EL (cell line): ENCODE measurements at regions not wholly inside any gene's neighbourhood (a gene's known extent, or its start where the extent isn't known, plus 50 kb on each side); places are given as distances from the start of the nearest gene placed in this dataset.

Source experiments
- DNase-seq: peaks from one replicate; pipeline ENCODE4 v3.0.0-alpha.2; 2016

DNA sequence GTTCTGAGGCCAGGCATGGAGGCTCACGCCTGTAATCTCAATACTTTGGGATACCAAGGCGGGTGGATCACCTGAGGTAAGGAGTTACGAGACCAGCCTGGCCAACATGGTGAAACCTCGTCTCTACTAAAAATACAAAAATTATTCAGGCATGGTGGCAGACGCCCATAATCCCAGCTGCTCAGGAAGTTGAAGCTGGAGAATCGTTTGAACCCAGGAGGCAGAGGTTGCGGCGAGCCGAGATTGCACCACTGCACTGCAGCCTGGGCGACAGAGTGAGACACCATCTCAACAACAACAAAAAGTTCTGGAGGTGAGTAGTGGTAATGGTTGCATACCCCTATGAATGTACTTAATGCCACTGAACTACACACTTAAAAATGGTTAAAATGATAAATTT is 60.3 kb upstream of the SP4 start:
- no peak for DNase-seq

- DNase-seq, result no peak
Observed at GRCh38 chr7:21368317-21368716, 59.6 kb upstream of the SP4 start.

DNA sequence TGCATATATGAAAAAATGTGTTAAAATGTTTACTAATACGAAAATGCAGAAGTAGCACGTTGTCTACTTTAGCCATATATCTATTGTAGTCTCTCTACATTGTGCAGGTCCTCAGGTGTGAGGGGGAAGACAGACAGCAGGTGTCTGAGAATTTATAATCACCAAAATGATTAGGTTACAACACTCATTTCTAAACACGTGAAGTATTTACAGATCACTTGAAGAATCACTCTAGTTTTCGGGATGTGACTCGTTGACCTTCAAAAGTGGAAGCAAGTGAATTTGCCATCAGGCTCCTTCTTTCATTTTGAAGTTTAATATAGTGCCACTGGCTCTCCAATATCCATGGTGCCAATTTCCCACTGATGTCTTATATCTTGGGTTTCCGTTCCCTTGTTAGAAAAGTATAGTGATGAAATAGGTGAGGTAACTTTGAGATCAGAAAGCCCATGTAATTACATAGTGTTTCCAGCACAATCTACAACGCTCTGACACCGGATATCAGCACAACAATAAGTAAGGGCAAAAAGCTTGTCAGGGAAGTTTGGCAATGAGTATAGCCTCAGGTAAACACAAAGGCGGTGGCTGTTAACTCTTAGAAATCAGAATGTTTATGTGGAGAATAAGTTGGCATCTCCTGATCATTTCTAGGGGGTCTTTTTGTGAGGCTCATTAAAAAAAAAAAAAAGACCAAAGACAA is 57.5 kb upstream of the SP4 start:
- no peak for DNase-seq

DNA sequence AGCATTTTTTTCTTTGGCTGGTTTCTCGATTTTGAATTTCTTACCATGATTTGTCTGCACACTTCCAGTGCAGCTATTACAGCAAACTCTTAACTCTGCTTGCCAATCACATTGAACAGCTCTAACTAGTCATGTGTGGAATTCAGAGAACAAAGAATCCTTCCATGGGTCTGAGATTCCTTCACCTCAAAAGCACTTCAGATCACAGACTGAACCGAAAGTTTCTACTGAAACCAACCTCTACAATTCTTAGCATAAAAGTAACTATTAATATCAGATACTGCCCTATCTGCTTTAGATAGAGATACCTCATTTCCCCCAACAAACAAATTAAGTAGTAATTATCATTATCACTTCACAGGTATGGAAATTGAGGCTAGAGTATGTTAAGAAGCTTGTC is 56.5 kb upstream of the SP4 start:
- DNase-seq, result no peak

- DNase-seq, result no peak
Observed at GRCh38 chr7:21373031-21373430, 54.9 kb upstream of the SP4 start.

GRCh38 chr7:21374134-21374533 is 53.7 kb upstream of the SP4 start:
- no peak for DNase-seq

DNA sequence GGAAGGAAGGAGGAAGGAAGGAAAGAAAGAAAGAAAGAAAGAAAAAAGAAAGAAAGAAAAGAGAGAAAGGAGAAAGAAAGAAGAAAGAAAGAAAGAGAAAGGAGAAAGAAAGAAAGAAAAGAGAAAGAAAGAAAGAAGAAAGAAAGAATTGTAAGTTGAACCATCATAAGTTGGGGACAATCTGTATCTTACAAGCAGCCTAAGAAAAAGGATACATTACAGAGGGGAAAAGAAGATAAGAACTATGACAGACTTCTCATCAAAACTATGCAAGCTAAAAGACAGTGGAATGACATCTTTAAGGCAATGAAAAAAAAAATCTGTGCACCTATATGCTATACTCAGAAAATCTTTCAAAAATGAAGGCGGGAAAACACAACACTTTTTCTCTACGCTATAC is 50.3 kb upstream of the SP4 start:
- no peak for DNase-seq
